OCI-LY1 (cell line): ENCODE measurements at regions not wholly inside any gene's neighbourhood (a gene's known extent, or its start where the extent isn't known, plus 50 kb on each side); places are given as distances from the start of the nearest gene placed in this dataset.

ENCODE experiments used
- CTCF ChIP-seq: fragments of 200-600 bp; sonication (generic), shearing (Covaris generic); IDR thresholded peaks from 2 replicates; pipeline ENCODE4 v1.5.1; 2017; ENCODE audit warnings: mild to moderate bottlenecking, antibody characterized with exemption, low read length, moderate library complexity, mixed read lengths
- EZH2 ChIP-seq: fragments of 200-600 bp; sonication (generic), shearing (Covaris generic); IDR thresholded peaks from 2 replicates; pipeline ENCODE4 v1.8.0; 2017; ENCODE audit warnings: borderline replicate concordance, mixed run types, mild to moderate bottlenecking, antibody characterized with exemption, low read length, moderate library complexity, mixed read lengths

GRCh38 chr4:154014407-154015321, 225.8 kb upstream of the SFRP2 start:
- TF ChIP-seq CTCF: no peak
- TF ChIP-seq EZH2: no peak
